Fibroblast of lung (primary cell): ENCODE measurements at regions not wholly inside any gene's neighbourhood (a gene's known extent, or its start where the extent isn't known, plus 50 kb on each side); places are given as distances from the start of the nearest gene placed in this dataset.

Experiments used
- EZH2 ChIP-seq: IDR thresholded peaks from 2 replicates; pipeline ENCODE4 v1.5.1; 2012; ENCODE audit warnings: low read length, control low read depth, mild to moderate bottlenecking; ENCODE audit errors: missing control alignments
- TF ChIP-seq, protein P1 (sequence below), 2 donors: IDR thresholded peaks in 1 of 2; conservative IDR thresholded peaks in 1 of 2; 1 replicate in 1 of 2; 2 replicates in 1 of 2; pipeline ENCODE4 v1.5.1; 2011 to 2012; ENCODE audit warnings: low read length in 2 of 2, control low read depth in 1 of 2, inconsistent platforms in 1 of 2, low read depth in 1 of 2, mild to moderate bottlenecking in 1 of 2

DNA sequence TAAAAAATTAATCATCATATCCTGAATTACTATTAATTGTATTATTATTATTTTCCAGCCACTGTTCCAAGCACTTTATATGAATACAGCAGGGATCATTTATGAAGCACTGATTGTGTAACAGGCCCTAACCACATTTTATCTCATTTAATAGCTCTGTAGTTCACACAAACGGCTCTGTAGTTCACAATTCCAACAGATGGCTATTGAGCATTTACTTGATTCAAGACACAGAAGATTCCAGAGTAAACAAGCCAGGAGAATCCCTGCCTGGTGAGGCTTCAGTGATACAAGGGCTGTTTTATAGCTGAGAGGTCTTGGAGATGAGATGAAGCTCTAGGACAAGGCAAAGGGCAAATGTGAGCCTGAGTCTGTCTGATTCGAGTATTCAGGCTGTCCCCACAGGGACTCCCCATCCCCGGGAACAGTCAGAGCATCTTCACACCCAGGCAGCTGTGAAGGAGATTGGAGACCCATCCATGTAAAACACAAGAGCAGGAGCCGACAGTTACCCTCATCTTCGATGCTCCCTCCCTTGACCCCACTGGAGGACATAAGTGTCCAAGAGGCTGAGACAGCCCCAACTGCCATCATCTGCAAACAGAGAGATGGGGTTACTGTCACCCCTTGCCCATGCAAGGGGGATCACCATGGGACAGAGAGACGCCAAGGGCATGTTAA lies 222.5 kb downstream of the MN1 start:
- TF ChIP-seq, protein P1, sequence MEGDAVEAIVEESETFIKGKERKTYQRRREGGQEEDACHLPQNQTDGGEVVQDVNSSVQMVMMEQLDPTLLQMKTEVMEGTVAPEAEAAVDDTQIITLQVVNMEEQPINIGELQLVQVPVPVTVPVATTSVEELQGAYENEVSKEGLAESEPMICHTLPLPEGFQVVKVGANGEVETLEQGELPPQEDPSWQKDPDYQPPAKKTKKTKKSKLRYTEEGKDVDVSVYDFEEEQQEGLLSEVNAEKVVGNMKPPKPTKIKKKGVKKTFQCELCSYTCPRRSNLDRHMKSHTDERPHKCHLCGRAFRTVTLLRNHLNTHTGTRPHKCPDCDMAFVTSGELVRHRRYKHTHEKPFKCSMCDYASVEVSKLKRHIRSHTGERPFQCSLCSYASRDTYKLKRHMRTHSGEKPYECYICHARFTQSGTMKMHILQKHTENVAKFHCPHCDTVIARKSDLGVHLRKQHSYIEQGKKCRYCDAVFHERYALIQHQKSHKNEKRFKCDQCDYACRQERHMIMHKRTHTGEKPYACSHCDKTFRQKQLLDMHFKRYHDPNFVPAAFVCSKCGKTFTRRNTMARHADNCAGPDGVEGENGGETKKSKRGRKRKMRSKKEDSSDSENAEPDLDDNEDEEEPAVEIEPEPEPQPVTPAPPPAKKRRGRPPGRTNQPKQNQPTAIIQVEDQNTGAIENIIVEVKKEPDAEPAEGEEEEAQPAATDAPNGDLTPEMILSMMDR (conservative IDR thresholded peaks at IDR 0.05 in 1 of 2, IDR thresholded peaks at IDR 0.05 in 1 of 2; ENCODE audit: low read depth in 1 of 2, low read length in 2 of 2), result no peak
- no peak for TF ChIP-seq EZH2
